OCI-LY7 (cell line): ENCODE measurements at regions not wholly inside any gene's neighbourhood (a gene's known extent, or its start where the extent isn't known, plus 50 kb on each side); places are given as distances from the start of the nearest gene placed in this dataset.

ENCODE experiments used
- BruUV-seq: library from RNA; stranded (reverse); fragments of 400-500 nt; replicated peaks from 2 replicates; lab custom pipeline; 2021; lab: Mats Ljungman, UMichigan
- CTCF ChIA-PET: fragments of 300-600 bp; sonication (Branson Sonifier 250); formaldehyde crosslinking; loops from one replicate; lab custom pipeline; 2022; ENCODE audit warnings: antibody characterized with exemption; ENCODE audit not compliant: unreplicated experiment; lab: Charles Lee
- POLR2A ChIA-PET: fragments of 300-600 bp; sonication (Branson Sonifier 250); formaldehyde crosslinking; loops from one replicate; lab custom pipeline; 2022; ENCODE audit warnings: antibody characterized with exemption; lab: Charles Lee
- DNase-seq: peaks from one replicate; pipeline ENCODE4 v3.0.0-alpha.2; 2015; ENCODE audit warnings: low spot score
- H2AFZ ChIP-seq: fragments of 200-600 bp; sonication (generic), shearing (Covaris generic); 2 replicates; pipeline ENCODE4 v1.6.1; 2014; ENCODE audit warnings: mild to moderate bottlenecking, antibody characterized with exemption, low read length, moderate library complexity
- H3K27ac ChIP-seq: fragments of 200-600 bp; sonication (generic); 2 replicates; pipeline ENCODE4 v1.5.1; 2014; ENCODE audit warnings: mixed run types, low read depth, mild to moderate bottlenecking, moderate library complexity, low read length, inconsistent platforms; ENCODE audit not compliant: poor library complexity, severe bottlenecking
- H3K36me3 ChIP-seq: fragments of 200-600 bp; sonication (generic); 2 replicates; pipeline ENCODE4 v1.6.1; 2014; ENCODE audit warnings: mild to moderate bottlenecking, antibody characterized with exemption, low read length, moderate library complexity, mixed read lengths; ENCODE audit not compliant: insufficient read depth
- H3K4me1 ChIP-seq: fragments of 200-600 bp; sonication (generic); 2 replicates; pipeline ENCODE4 v1.5.1; 2014; ENCODE audit warnings: mild to moderate bottlenecking, low read length; ENCODE audit not compliant: insufficient read depth, poor library complexity, severe bottlenecking
- H3K4me2 ChIP-seq: fragments of 200-600 bp; sonication (generic); 2 replicates; pipeline ENCODE4 v1.6.1; 2014; ENCODE audit warnings: mild to moderate bottlenecking, low read length
- H3K4me3 ChIP-seq: fragments of 200-600 bp; sonication (generic); 2 replicates; pipeline ENCODE4 v1.5.1; 2014; ENCODE audit warnings: mild to moderate bottlenecking, low read depth, low read length; ENCODE audit not compliant: poor library complexity, severe bottlenecking
- H3K79me2 ChIP-seq: fragments of 200-600 bp; sonication (generic); 2 replicates; pipeline ENCODE4 v1.6.1; 2016; ENCODE audit warnings: low read depth, mild to moderate bottlenecking, low read length, moderate library complexity, mixed read lengths; ENCODE audit not compliant: insufficient read depth
- H3K9me2 ChIP-seq: fragments of 200-600 bp; sonication (generic); 2 replicates; pipeline ENCODE4 v1.6.1; 2016; ENCODE audit warnings: mild to moderate bottlenecking, low read length, mixed read lengths; ENCODE audit not compliant: insufficient read depth
- H3K9me3 ChIP-seq: fragments of 200-600 bp; sonication (generic); 2 replicates; pipeline ENCODE4 v1.6.1; 2014; ENCODE audit warnings: mild to moderate bottlenecking, mixed run types, low read length, mixed read lengths
- H4K20me1 ChIP-seq: fragments of 200-600 bp; sonication (generic); 2 replicates; pipeline ENCODE4 v1.6.1; 2014; ENCODE audit warnings: mild to moderate bottlenecking, antibody characterized with exemption, low read length, moderate library complexity, mixed read lengths; ENCODE audit not compliant: insufficient read depth
- EZH2phosphoT487 ChIP-seq: fragments of 200-600 bp; sonication (generic); IDR thresholded peaks from 2 replicates; pipeline ENCODE4 v1.6.1; 2018; ENCODE audit warnings: low read depth, borderline replicate concordance, mild to moderate bottlenecking, mixed run types, antibody characterized with exemption, low read length, moderate library complexity, mixed read lengths
- intact Hi-C: fragments of 100-400 bp; cut with micrococcal nuclease; formaldehyde crosslinking; loops from one replicate; pipeline ENCODE4 v1.10.0; 2022; ENCODE audit not compliant: unreplicated experiment
- TF ChIP-seq, protein P1 (sequence below): fragments of 200-600 bp; sonication (generic); conservative IDR thresholded peaks from 2 replicates; pipeline ENCODE4 v1.5.1; 2014; ENCODE audit warnings: mild to moderate bottlenecking, antibody characterized with exemption, low read length, moderate library complexity, mixed read lengths

- POLR2A ChIA-PET = no interaction called here
- Histone ChIP-seq H3K9me2 (no peaks in the 10 kb centered on the region), H3K9me3 (no peaks in the 10 kb centered on the region), H2AFZ (no peak overlapping the region), H3K79me2 (no peaks in the 10 kb centered on the region), H3K4me3 (no peak overlapping the region), H3K4me1 (no peaks in the 10 kb centered on the region), H3K36me3 (no peaks in the 10 kb centered on the region), H3K27ac (no peak overlapping the region), H3K4me2 (no peak overlapping the region), H4K20me1 (no peaks in the 10 kb centered on the region)
- DNase-seq = no peak
- no TSS peak for BruUV-seq
- intact Hi-C loops = no loop called here
- CTCF ChIA-PET = no interaction called here
- TF ChIP-seq EZH2phosphoT487 = no peak
- TF ChIP-seq, protein P1, sequence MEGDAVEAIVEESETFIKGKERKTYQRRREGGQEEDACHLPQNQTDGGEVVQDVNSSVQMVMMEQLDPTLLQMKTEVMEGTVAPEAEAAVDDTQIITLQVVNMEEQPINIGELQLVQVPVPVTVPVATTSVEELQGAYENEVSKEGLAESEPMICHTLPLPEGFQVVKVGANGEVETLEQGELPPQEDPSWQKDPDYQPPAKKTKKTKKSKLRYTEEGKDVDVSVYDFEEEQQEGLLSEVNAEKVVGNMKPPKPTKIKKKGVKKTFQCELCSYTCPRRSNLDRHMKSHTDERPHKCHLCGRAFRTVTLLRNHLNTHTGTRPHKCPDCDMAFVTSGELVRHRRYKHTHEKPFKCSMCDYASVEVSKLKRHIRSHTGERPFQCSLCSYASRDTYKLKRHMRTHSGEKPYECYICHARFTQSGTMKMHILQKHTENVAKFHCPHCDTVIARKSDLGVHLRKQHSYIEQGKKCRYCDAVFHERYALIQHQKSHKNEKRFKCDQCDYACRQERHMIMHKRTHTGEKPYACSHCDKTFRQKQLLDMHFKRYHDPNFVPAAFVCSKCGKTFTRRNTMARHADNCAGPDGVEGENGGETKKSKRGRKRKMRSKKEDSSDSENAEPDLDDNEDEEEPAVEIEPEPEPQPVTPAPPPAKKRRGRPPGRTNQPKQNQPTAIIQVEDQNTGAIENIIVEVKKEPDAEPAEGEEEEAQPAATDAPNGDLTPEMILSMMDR = no peak
Observed at GRCh38 chr3:180177255-180177654, 140.5 kb upstream of the PEX5L start.

- Histone ChIP-seq H3K27ac (no peak overlapping the region), H3K9me2 (no peaks in the 10 kb centered on the region), H3K9me3 (no peaks in the 10 kb centered on the region), H2AFZ (no peak overlapping the region), H3K79me2 (no peaks in the 10 kb centered on the region), H3K4me2 (no peak overlapping the region), H3K4me3 (no peak overlapping the region), H3K36me3 (no peaks in the 10 kb centered on the region), H3K4me1 (no peaks in the 10 kb centered on the region), H4K20me1 (no peaks in the 10 kb centered on the region)
- no TSS peak for BruUV-seq
- intact Hi-C loops = no loop called here
- TF ChIP-seq, protein P1 = no peak
- TF ChIP-seq EZH2phosphoT487 = no peak
- DNase-seq = no peak
- ChIA-PET POLR2A (interaction anchor here (0.6 kb wide), 1 partner anchor 1601 kb away, joined by 3 read pairs; no protein-coding TSS in a partner anchor), CTCF (no interaction called here)
Observed at GRCh38 chr3:180179562-180179961, 142.8 kb upstream of the PEX5L start.

- POLR2A ChIA-PET = interaction anchor here (0.5 kb wide), 1 partner anchor 9 kb away, joined by 4 read pairs; no protein-coding TSS in a partner anchor
- BruUV-seq = no TSS peak
Observed at GRCh38 chr3:180180795-180181194, 144.1 kb upstream of the PEX5L start.

More at GRCh38 chr3:180180795-180181194, 144.1 kb upstream of the PEX5L start:
- H3K9me3 ChIP-seq = no peaks in the 10 kb centered on the region
- H3K4me1 ChIP-seq = no peaks in the 10 kb centered on the region
- CTCF ChIA-PET = no interaction called here
- DNase-seq = no peak
- no peak overlapping the region for H3K27ac ChIP-seq
- H3K4me3 ChIP-seq = no peak overlapping the region
- H3K36me3 ChIP-seq = no peaks in the 10 kb centered on the region
- H3K79me2 ChIP-seq = no peaks in the 10 kb centered on the region
- no peak overlapping the region for H2AFZ ChIP-seq
- intact Hi-C loops = no loop called here
- TF ChIP-seq, protein P1 = no peak
- no peak for TF ChIP-seq EZH2phosphoT487
- H3K9me2 ChIP-seq = no peaks in the 10 kb centered on the region
- no peak overlapping the region for H3K4me2 ChIP-seq
- no peaks in the 10 kb centered on the region for H4K20me1 ChIP-seq
